ENCODE measurements at regions not wholly inside any gene's neighbourhood (a gene's known extent, or its start where the extent isn't known, plus 50 kb on each side); places are given as distances from the start of the nearest gene placed in this dataset.

DNA sequence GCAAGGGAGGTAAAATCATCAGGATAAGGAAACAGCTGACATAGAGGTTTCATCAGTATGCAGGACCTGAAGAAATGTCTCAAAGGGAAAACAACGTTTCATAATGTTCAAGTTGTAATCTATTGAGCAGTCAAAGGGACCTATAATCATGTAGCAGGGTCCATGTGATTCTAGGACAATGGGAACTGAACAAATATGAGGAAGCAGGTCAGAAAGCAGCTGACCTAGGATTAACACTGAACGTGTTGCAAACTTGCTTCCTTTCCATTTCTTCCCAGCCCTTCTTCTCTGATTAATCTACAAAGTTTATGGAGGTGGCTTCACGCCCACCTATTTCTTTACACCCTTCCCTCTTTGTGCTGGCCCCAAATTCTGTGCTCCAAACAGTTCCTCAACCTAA lies 256.9 kb upstream of the AKR1E2 start:
- DNase-seq = no peak

DNA sequence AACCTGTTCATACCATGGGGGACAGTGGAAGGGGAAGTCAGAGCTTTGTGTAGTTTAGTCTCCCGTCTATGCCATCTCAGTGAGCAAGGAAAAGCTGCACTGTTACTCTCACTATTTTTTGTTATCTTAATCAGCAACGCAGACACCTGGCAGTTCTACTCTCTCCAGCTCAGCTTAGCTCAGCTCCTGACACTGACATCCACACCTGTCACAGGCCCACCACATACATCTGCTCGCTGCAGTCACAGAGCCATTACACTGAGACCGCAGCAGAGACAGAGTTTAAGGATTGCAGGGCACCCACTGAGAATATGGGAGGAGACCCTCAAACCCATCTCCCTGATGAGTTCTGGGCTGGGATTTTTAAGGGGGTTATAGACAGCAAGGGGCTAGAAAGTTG lies 257.3 kb upstream of the AKR1E2 start:
- no peak for DNase-seq

DNA sequence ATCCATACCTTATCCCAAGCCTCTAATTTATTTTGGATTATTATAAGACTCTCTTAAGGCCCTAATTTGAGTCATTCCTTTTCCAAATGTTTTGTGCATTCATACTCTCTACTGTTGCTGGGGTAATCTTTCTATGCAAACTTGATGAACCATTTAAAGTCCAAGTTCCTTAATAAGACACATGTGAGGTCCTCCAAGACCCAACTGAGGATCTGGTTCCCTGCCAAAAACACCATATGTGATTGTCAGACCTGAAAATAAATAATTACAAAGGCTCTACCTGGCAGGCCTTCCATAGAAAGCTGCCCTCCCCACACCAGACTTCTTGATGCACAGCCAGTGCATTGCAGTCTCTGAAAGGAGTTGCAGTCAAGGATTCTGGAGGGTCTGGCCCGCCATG lies 257.9 kb upstream of the AKR1E2 start:
- no peak for DNase-seq

DNA sequence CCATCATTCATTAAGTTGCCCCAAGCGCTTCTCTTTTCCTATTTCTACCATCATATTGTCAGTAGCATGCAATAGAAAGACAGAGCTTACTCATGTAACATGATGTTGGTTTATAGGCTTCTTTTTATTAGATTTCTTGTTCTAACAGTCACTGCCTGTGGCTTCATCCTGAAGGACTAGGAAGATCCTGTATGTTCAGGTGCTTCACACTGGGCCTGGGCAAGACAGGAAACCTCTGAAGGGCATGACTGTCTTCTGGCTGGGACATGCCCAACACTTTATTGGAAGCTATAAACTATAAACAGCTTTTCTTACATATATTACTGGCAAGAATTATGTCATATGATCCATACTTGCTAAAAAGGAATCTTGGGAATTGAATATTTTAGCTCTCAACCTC lies 258.4 kb upstream of the AKR1E2 start:
- DNase-seq = no peak

DNA sequence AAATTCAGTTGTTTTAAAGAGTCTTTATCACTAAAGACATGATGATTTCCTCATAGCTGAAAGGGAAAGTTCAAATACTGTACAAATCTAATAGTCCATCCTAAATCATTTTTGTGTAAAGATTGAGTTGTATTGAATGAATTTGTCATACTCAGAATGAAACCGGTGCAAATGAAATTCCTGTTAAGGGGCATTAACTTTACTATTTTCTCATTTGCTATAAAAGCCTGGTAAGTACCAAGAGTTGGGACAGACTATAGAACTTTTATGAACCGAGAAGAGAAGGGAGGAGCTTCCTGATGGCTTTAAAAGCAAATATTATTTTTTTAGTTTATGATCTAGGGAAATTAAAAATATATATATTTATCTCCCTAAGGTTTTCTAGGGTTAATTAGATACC lies 260.0 kb upstream of the AKR1E2 start:
- DNase-seq = no peak

DNA sequence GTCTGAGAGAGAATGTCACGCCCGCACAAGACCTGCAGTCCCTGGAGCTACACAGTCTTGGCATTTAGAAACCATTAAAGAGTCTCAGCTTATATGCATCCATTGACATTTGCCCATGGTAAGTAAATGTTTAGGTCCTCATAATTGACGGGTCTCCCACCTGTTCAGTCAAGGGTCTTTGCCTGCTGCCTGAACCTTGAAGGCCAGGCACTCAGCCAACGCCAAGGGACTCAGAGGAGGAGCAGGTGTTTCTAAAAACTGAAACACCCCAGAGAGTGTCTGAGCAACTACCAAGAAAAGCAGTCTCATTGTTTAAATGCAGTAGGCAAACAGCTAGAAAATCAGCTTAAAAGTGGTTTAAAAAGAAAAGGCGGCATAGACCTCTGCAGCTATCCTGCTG lies 264.7 kb upstream of the AKR1E2 start:
- no peak for DNase-seq

DNA sequence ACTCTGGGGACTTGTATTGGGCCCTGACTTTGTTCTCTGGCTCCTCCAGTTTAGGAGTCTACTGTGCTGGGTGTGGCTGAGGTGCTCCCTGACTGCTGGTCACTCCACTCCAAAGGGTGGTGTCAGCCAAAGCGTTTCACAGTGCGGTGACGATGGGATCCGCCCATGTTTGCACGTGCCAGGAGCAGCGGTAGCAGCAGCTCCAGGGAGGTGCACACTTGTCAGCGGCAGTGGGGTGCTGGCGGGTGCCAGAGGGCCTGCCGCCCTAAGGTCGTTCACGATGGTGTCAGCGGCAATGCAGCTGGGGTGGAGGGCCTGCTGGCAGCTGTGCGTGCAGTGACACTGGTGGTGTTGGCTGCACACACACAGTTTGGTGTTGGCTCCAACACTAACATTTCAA lies 268.5 kb upstream of the AKR1E2 start:
- no peak for DNase-seq

DNA sequence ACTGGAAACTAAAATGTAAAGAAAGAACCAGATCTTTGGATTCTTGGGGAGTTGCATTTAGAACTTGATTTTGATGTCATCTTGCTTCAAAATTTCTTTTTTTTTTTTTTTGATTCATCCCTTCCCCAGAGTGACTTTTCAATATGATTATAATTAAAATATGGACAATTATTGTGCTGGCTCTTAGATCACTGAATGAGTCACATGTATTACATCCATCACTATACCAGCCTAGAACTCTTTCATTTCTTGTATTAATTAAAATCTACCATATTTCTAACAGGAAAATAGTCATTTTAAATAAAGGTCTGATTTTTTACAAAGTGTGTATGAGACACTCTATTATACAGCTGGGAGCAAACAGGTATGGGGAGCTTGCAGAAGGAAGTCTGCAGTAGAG lies 269.5 kb upstream of the AKR1E2 start:
- DNase-seq = no peak

DNA sequence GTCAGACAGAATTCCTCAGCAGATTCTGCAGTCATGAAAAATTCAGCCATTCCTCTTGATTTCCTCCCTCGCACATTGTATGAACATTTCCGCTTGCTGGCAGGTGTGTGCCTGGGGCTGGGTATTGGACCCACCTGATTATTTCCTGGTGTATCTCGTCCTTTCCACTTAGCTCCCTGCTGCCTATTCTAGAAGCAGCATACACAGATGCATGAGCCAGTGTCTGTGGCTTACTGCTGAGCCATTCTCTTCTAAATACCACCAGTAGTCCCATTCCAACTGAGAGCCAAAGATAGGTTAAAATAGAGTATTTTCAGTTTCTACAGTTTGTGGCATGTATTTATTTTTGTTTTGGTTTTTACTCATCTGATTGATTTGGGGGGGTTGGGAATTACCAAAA lies 270.1 kb upstream of the AKR1E2 start:
- no peak for DNase-seq

DNA sequence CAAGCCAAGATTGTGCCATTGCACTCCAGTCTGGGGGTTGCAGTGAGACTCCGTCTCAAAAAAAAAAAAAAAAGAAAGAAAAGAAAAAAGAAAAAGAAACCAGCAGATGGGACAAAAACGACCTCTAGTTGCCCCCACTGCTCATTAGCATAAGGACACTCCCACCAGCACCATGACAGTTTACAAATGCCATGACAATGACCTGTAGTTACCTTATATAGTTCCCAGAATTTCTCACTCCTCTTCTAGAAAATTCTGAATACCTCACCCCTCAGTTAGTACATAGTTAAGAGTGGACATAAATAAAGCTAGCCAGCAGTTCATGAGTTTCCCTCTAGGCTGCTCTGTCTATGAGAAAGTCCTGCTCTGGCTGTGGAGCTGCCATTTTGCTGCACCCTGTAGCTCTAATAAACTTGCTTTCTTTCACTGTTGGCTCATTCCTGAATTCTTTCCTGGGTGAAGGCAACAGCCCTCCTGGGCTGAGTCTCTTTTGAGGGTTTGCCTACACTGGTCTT lies 276.8 kb upstream of the AKR1E2 start:
- DNase-seq = no peak

DNA sequence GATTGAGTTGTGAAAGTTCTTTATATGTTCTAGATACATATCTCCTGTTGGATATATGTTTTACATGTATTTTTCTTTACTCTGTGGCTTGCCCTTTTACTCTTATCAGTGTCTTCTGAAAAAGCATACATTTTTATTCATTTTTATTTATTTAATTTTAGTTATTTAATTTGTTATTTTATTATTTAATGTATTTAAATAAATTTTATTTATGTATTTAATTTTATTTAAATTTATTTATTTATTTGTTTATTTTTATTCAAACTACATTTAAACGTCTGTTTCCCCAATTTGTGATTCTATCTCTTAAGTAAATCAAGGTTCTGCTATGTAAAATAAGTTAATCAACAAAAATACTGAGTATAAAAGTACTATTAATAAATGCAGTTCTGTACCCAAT lies 279.1 kb upstream of the AKR1E2 start:
- DNase-seq = no peak

DNA sequence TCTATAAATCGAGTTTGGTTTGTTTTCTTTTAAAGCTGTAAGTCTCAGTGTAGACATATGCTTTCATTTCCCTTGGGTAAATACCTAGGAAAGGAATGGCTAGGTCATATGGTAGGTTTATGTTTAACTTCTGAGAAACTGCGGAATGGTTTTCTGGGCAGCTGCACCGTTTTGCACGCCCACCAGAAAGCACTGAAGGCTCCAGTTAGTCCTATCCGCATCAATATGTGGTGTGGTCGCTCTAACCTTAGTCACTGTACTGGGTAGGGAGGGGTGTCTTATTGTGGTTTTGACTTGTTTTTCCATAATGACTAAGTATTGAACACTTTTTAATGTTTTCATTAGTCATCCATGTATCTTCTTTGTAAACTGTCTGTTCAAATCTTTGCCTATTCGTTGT lies 279.5 kb upstream of the AKR1E2 start:
- no peak for DNase-seq

DNA sequence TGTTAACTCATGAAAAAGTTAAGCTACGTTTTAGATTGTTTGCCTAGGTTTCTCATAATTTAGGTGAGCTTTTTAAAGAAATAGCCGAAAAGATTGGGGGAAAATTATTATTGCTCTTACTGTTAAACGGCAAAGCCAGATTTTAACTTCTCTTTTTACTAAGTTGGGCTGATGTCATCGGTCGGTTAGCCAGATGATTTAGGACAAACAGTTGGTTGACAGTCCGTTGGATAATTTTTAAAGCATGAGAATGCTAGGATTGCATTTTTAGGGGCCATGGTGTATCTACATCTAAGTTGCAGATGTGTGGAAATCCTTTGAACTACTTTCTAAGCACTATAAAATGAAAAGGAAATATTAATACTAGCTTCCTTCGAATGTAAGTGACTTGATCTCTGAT lies 280.9 kb upstream of the AKR1E2 start:
- DNase-seq = no peak

DNA sequence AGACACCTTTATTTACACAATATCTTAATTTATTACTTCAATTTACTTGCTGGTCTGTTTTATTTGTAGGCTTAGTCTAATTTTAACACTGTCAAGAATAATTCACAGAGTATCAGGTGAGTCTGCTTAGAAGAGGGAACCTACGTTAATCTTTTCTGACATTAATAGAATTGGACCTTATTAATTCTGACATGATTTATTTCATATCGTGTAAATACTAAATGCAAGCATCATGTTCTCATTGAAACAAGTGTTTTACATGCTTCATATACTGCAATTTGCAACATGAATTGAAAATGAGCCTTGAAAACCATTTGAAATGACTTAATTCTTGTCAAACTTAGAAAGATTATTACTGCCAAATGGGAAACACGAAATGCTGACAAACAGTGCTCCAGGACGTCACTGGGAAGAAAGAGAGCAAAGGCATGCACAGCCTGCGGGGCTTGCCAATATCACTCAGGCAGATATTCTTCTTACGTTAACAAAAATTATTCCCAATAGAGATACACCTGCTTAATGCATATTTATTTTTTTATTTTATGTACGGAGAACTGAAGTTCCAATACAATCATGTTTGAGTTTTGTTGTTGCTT lies 282.0 kb upstream of the AKR1E2 start:
- no peak for DNase-seq

DNA sequence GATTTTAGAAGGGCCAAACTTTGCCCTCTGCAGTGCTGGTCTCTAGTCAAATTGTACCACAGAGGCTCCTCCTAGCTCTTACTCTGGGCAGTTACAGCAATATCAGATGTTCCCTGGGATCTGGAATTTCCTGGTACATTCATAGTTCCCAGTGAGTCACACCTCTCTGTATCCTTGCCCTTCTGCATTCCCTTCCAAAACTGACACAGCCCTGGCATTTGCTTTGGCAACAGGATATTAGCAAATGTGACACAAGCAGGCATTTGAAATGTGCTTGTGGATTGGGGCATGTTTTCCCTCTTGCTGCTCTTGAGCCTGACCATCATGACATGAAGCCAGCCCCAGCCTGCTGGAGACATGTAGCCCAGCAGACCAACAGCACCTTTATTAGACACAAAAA lies 284.7 kb upstream of the AKR1E2 start:
- no peak for DNase-seq

DNA sequence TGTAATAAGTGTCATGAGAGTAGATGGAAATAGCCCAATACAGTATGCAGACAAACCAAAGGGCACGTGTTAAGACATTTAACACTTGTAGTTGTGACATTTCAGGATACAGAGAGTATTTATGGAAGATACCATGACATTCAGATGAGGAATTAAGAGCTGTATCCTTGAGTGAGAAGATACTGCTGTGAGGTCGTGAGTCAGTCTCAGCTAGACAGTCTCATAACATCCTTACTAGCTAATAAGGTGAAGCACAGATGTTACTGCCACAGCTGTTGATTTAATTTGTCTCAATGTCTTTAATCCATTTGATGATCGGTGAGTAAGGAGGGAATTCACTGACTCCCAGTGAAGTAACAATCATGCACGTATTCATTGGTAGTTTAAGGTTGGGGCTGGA lies 288.0 kb upstream of the AKR1E2 start:
- no peak for DNase-seq

DNA sequence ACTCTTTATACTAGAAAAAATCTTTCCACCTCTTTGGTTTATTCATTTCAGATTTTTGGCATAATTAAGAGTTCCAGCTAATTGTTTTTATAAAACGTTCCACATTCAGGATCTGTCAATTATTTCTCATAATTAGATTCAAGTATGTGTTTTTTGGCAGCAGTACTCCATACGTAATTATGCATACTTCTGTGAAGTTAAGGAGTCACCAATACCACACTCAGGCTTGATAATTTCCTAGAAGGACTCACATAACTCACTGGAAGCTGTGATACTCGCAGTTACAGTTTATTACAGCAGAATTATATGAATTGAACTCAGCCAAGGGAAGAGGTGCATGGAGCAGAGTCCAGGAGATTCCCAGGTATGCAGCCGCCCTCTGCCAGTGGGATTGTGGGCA lies 290.5 kb upstream of the AKR1E2 start:
- no peak for DNase-seq

DNA sequence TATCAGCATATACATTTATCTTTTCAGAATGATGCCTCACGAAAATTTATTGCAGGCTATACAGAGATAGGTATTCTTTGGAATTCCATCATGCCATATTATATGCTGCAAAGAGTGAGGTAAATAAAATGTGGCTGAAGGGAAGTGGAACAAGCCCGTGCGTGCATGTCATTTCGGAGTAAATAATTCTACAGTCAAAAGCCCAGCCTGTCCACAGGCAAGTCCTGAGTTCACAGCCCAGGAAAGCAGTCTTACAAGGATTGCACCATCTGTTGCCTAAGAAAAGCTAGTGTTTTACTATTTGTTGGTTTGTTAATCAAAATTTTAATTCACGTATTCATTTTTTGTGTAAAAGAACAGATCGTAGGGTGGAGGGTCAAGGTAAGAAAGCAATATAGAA lies 292.4 kb upstream of the AKR1E2 start:
- no peak for DNase-seq

DNA sequence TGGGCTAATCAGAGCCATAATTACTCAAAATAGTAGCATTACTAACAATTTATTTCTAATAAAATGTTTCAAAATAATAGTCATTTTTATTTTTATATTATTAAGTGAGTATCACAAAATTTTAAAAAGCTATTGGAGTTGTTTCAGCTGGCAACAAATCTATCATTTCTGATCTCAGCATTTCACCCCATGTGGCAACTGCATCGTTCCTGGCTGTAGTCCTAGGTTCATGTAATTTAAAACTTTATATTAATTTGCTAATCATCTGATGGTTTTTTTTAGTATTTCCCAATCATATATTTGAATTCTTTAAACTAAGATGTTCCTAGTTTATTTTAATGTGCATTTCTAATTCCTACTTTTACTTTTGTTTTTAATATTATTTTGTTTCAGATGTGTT lies 293.0 kb upstream of the AKR1E2 start:
- DNase-seq = no peak

DNA sequence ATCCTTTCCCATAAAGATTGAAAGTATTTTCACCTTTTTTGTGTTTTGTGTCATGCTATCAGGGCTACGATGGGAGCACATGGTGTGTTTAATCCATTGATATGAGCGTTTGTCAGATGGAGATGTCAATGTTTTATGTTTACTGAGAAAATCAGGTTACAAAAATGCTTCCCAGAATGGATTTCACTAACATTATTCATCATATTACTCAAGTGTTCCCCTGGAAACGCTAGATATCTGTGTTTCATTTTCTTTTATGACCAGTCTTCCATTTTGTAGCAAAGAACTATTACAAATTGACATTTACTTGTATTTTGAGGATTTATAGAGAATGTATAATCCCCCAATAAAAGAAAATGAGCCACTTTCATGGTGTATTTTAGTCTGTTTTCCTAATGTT lies 293.5 kb upstream of the AKR1E2 start:
- DNase-seq = no peak

DNA sequence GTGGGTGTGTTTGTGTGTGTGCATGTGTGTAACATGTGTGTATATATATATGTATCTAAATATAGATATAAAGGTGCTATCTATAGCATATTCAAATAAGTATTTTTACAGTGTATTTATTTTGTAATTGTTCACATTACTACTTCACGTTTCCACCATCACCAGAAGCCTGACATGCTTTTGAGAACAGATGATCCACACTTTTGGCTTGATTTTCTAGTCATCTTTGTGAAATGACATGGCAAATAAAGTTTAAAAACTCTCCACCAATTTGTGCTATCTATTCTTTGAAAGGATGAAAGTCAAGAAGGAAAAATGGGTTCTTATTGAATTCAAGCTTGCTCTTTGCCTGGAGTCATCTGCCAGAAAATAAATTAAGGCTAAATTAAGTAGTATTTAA lies 294.0 kb upstream of the AKR1E2 start:
- DNase-seq = no peak

DNA sequence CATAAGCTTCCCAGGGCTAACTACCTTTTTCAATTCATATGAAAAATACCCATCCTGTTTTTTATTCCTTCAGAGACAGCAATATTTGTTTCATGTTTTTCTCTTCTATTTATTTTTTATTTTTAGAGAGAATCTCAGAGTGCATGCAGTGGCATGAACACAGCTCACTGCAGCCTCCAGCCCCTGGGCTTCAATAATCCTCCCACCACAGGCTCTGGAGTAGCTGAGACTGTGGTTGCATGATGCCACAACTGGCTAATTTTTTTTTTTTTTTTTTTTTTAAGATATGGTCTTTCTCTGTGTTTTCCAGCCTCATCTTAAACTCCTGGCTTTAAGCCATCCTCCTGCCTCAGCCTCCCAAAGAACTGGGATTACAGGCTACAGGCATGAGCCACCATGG lies 296.7 kb upstream of the AKR1E2 start:
- DNase-seq = no peak

DNA sequence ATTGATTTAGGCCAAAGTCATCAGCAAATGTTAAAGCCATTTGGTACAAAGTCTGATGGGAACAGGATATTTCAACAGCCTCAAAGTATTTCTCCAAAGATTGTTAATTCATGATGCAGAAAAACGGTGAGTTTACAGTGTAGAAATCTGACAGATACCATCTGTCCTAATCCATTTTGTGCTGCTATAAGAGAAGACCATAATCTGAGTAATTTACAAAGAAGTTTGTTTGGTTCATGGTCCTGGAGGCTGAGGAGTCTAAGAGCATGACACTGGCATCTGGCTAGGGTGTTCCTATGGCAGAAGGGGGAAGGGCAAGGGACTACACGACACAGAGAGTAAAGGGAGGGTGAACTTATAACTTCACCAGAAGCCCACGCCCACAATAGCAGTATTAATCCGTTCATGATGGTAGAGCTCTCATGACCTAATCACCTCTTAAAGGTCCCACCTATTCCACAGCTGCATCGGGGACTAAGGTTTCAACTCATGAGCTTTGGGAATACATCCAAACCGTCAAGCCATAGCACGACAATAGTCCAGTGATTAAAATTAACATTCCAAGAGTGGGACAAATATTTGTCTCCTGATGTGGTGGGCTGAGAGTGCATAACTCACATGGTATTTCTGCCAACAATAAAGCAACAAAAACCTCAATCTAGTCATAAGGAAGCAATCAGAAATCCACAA lies 298.6 kb upstream of the AKR1E2 start:
- DNase-seq = no peak

DNA sequence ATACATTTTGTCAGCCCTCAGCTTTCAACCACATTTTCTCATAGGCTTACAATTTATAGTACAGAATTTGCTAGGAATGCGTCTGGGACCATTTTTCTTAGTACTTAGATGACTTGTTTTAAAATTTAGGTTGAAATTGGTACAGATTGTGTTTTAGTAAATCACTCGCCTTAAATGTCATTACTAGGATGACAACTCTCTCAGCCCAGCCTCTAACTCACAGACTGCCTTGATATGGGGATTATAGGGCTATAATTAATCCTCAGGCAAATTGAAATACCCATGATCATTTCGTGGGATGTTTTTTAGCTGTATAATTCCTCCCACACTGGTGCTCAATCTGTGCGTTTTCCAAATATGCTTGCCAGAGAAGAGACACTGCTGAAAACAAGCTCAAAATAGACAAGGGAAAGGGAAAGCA lies 299.7 kb upstream of the AKR1E2 start:
- no peak for DNase-seq

DNA sequence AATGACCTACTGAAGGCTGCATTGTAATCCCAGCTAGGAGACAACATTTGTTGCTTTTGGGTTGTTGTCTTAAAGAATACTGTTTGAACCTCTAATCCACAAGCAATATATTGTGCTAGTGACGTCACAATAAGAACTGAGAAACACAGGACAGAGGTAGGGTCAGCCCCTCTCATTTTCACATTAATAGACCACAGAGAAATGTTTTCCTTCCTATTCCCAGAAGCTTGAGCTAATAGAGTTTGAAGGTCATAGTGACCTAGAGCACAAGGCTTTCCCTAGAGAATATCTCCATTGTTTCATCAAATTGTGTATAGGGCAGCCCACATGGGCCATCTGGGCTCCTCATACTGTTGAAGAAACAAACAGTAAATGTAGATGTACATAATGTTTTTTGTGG lies 300.9 kb upstream of the AKR1E2 start:
- no peak for DNase-seq
